Neutrophil (primary cell): ENCODE measurements at regions not wholly inside any gene's neighbourhood (a gene's known extent, or its start where the extent isn't known, plus 50 kb on each side); places are given as distances from the start of the nearest gene placed in this dataset.

Experiments used
- H3K27ac ChIP-seq: fragments of 200-600 bp; sonication (generic); 2 replicates; pipeline ENCODE4 v1.5.1; 2016; ENCODE audit warnings: mild to moderate bottlenecking, moderate library complexity
- H3K27me3 ChIP-seq: fragments of 200-600 bp; sonication (generic); 2 replicates; pipeline ENCODE4 v1.6.0; 2016; ENCODE audit warnings: mild to moderate bottlenecking
- H3K36me3 ChIP-seq: fragments of 200-600 bp; sonication (generic); 2 replicates; pipeline ENCODE4 v1.5.1; 2017
- H3K4me1 ChIP-seq, 2 experiments: fragments of 200-600 bp in 1 of 2; sonication (generic) in 1 of 2; 1 replicate in 1 of 2; 2 replicates in 1 of 2; pipeline versions ENCODE4 v1.5.1 to v1.6.1; 2013 to 2016; ENCODE audit warnings: low read depth in 1 of 2, low read length in 1 of 2, mild to moderate bottlenecking in 1 of 2, moderate library complexity in 1 of 2; ENCODE audit not compliant: control insufficient read depth in 1 of 2, insufficient read depth in 1 of 2
- H3K4me3 ChIP-seq, 2 experiments: fragments of 200-600 bp in 1 of 2; sonication (generic) in 1 of 2; 1 replicate in 1 of 2; 2 replicates in 1 of 2; pipeline ENCODE4 v1.5.1; 2013 to 2016; ENCODE audit warnings: low read depth in 1 of 2, low read length in 1 of 2, mild to moderate bottlenecking in 1 of 2, moderate library complexity in 1 of 2
- H3K9me3 ChIP-seq: fragments of 200-600 bp; sonication (generic); 2 replicates; pipeline ENCODE4 v1.5.1; 2016
- TF ChIP-seq, protein P1 (sequence below): fragments of 200-600 bp; sonication (generic); IDR thresholded peaks from 2 replicates; pipeline ENCODE4 v1.5.1; 2016; ENCODE audit warnings: antibody characterized with exemption

DNA sequence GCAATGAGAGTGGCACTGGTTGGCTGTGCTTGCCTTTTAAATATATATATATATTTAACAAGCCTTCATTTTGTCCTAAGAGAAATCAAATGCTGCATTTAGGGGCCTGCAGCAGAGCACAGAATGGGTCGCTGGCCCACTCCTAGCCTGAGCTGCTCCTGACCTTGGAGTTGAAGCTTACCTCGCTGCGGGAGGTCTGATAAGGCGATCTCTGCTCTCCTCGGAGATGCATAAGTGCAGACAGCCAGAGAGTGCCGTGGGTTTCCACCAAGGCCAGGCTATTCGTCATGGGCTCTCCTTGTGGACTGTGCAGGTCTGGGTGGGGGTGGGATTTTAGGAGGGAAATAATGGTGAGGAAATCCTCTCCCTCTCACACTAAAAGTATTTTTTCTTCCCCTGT, 99.5 kb upstream of the IKZF1 start:
- H3K27me3 ChIP-seq: no peaks in the 10 kb centered on the region
- H3K4me1 ChIP-seq: peaks cover 51 to 53% of the 10 kb centered on the region in 2 experiments
- H3K4me3 ChIP-seq: no peak overlapping the region
- no peaks in the 10 kb centered on the region for H3K9me3 ChIP-seq
- TF ChIP-seq, protein P1, sequence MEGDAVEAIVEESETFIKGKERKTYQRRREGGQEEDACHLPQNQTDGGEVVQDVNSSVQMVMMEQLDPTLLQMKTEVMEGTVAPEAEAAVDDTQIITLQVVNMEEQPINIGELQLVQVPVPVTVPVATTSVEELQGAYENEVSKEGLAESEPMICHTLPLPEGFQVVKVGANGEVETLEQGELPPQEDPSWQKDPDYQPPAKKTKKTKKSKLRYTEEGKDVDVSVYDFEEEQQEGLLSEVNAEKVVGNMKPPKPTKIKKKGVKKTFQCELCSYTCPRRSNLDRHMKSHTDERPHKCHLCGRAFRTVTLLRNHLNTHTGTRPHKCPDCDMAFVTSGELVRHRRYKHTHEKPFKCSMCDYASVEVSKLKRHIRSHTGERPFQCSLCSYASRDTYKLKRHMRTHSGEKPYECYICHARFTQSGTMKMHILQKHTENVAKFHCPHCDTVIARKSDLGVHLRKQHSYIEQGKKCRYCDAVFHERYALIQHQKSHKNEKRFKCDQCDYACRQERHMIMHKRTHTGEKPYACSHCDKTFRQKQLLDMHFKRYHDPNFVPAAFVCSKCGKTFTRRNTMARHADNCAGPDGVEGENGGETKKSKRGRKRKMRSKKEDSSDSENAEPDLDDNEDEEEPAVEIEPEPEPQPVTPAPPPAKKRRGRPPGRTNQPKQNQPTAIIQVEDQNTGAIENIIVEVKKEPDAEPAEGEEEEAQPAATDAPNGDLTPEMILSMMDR: no peak
- H3K36me3 ChIP-seq: no peaks in the 10 kb centered on the region
- H3K27ac ChIP-seq: no peak overlapping the region

DNA sequence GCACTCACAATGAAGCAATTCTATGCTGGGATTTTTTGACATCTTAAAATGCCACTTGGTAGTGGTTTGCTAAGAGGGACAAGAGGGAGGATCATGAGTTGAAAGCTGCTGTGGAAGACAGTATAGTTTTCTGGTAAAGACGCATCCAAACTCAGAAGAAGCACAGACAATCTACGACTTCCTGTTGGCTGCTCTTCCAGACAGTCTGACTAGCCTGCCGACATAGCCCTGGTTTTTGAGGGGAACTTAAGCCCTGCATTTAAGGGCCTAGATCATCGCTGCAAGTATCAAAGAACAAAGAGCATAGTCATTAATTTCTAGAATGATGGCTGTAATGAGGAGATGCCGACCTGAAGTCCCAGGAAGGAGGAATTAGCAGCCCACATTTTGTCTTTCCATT, 99.9 kb upstream of the IKZF1 start:
- no peaks in the 10 kb centered on the region for H3K36me3 ChIP-seq
- peaks cover 49 to 52% of the 10 kb centered on the region in 2 experiments for H3K4me1 ChIP-seq
- no peaks in the 10 kb centered on the region for H3K27me3 ChIP-seq
- H3K27ac ChIP-seq: no peak overlapping the region
- no peak overlapping the region for H3K4me3 ChIP-seq
- TF ChIP-seq, protein P1: no peak
- no peaks in the 10 kb centered on the region for H3K9me3 ChIP-seq

DNA sequence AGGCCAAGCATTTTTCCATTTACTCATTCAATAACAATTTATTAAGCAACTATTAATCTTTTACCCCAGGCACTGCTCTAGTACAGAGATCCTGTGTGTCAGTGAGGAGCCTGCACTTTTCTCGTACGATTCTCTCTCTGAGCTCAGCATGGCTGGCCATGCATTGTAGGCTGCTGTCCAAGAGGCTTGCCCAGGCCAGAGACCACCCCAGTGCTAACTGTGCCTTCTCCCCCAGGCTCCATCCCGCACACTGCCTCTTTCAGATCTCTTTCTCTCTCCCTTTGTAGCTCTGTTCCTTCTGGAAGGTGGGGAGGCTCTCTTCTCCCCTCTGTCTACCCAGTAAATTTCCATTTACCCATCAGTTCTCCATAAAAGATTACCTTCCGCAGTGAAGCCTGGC, 101.0 kb upstream of the IKZF1 start:
- Histone ChIP-seq H3K9me3 (no peaks in the 10 kb centered on the region), H3K4me3 (no peak overlapping the region), H3K36me3 (no peaks in the 10 kb centered on the region), H3K27me3 (no peaks in the 10 kb centered on the region), H3K27ac (no peak overlapping the region), H3K4me1 (peaks cover 39 to 41% of the 10 kb centered on the region in 2 experiments)
- TF ChIP-seq, protein P1: no peak

DNA sequence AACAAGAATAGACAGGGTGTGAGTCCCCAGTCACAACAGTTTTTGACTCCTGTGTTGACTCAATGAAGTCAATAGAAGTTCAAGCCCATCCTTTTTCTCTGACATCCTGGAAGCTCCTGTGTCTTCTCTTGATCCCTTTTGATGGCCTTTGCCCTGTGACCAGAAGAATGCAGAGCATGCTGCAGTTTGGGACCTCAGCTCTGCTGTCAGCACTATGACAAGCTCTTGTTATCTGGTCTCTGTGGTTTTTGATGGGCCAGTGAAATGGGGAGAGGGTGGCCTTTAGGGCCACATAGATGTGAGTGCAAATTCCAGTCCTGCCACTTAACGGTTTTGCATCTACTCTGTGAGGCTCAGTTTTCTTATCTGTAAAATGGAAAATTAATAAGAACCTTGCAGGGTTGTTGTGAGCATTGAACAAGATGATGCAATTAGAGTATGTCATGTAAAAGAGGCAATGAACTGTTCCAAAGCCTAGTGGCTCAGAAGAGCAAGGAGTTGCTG, 102.4 kb upstream of the IKZF1 start:
- TF ChIP-seq, protein P1: no peak
- Histone ChIP-seq H3K36me3 (no peaks in the 10 kb centered on the region), H3K27ac (no peak overlapping the region), H3K4me3 (no peak overlapping the region), H3K9me3 (no peaks in the 10 kb centered on the region), H3K4me1 (peaks cover 24 to 27% of the 10 kb centered on the region in 2 experiments), H3K27me3 (no peaks in the 10 kb centered on the region)

DNA sequence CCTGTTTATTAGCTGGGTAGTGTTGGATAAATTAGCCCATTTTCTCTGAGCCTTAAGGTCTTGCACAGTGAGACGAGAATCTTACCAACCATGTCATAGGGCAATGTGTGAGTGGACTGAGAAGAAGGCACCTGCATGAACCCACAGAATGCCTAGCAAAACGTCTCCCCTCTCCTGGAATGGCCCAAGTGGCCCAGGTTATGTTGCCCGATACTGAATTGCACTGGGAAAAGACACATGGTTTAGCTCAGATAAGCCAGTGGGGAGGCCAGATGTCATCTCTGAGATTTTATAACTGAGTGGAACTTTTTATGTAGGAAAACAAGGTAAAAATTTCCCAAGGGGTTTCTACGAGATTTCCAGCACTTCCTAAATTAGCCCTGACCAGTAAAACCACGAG, 104.7 kb upstream of the IKZF1 start:
- Histone ChIP-seq H3K4me1 (peaks cover 6% of the 10 kb centered on the region in 2 experiments), H3K36me3 (no peaks in the 10 kb centered on the region), H3K9me3 (no peaks in the 10 kb centered on the region), H3K4me3 (no peak overlapping the region), H3K27me3 (no peaks in the 10 kb centered on the region), H3K27ac (no peak overlapping the region)
- TF ChIP-seq, protein P1: no peak

DNA sequence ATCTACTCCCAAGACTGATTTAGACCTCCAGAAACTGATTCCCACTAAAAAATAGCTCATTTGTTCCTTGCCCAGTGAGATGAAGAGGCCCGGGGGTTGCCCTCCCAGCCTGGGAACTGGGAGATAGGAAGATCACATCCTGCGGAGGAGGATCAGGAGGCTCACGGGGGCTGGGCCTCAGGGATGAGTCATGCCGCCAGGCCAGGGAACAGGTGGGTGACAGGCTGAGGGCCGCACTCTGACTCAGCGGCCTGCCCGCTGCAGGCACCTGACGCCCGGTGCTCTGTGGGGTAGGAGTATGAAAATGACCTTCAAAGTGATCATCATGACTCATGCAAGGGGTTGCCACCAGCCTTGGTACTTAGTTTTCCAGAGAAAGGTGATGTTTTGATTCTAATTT, 104.5 kb upstream of the ZPBP start:
- Histone ChIP-seq H3K27me3 (no peaks in the 10 kb centered on the region), H3K9me3 (no peaks in the 10 kb centered on the region), H3K4me1 (peaks cover 6% of the 10 kb centered on the region in 2 experiments), H3K36me3 (no peaks in the 10 kb centered on the region), H3K4me3 (no peak overlapping the region), H3K27ac (no peak overlapping the region)
- TF ChIP-seq, protein P1: no peak
